Stomach (tissue), 4 donors: ENCODE measurements at regions not wholly inside any gene's neighbourhood (a gene's known extent, or its start where the extent isn't known, plus 50 kb on each side); places are given as distances from the start of the nearest gene placed in this dataset.

Experiments used
- CTCF ChIP-seq, 7 experiments: fragments of 450-650 bp in 4 of 7; fragments of 200-600 bp in 3 of 7; sonication (generic) in 3 of 7; IDR thresholded peaks; one replicate each; pipeline ENCODE4 v1.5.1; 2016 to 2019; ENCODE audit warnings: antibody characterized with exemption in 7 of 7, control low read depth in 2 of 7, mild to moderate bottlenecking in 1 of 7
- POLR2A ChIP-seq, 4 donors: fragments of 450-650 bp; IDR thresholded peaks; one replicate each; pipeline ENCODE4 v1.6.1; 2016; ENCODE audit warnings: antibody characterized with exemption in 4 of 4, control low read depth in 2 of 4, mild to moderate bottlenecking in 1 of 4, moderate library complexity in 1 of 4
- POLR2AphosphoS5 ChIP-seq, 3 donors: sonication (generic); formaldehyde crosslinking; IDR thresholded peaks; one replicate each; pipeline ENCODE4 v1.6.1; 2016; ENCODE audit warnings: antibody characterized with exemption in 3 of 3

GRCh38 chr15:38638126-38638525 lies 73.5 kb upstream of the RASGRP1 start:
- TF ChIP-seq POLR2A (IDR thresholded peaks at IDR 0.05) = no peak
- TF ChIP-seq POLR2AphosphoS5 (IDR thresholded peaks at IDR 0.05) = no peak
- TF ChIP-seq CTCF (IDR thresholded peaks at IDR 0.05) = no peak
